H1 (cell line): ENCODE measurements at regions not wholly inside any gene's neighbourhood (a gene's known extent, or its start where the extent isn't known, plus 50 kb on each side); places are given as distances from the start of the nearest gene placed in this dataset.

Experiments
- CTCF ChIA-PET: fragments of 300-600 bp; sonication (Branson Sonifier 250); formaldehyde crosslinking; loops from one replicate; lab custom pipeline; 2021; ENCODE audit not compliant: partially characterized antibody; lab: Charles Lee
- POLR2A ChIA-PET: fragments of 300-600 bp; sonication (Branson Sonifier 250); formaldehyde crosslinking; loops from one replicate; lab custom pipeline; 2021; ENCODE audit warnings: inconsistent platforms; ENCODE audit not compliant: partially characterized antibody; lab: Charles Lee
- DNase-seq, 2 experiments: peaks; one replicate each; pipeline versions ENCODE4 v3.0.0 to v3.0.0-alpha.2; 2010 to 2022; ENCODE audit warnings: low spot score in 2 of 2, low read depth in 1 of 2, mixed read lengths in 1 of 2
- FAIRE-seq: peaks from 2 replicates; lab custom pipeline; 2011; peaks lifted over from hg19 to GRCh38; lab: Jason Lieb, UNC
- H2AFZ ChIP-seq: 2 replicates; pipeline ENCODE4 v1.8.1; 2012; ENCODE audit warnings: low read length, inconsistent platforms
- H2AK5ac ChIP-seq: 2 replicates; pipeline ENCODE4 v1.6.1; 2013; ENCODE audit warnings: low read depth, low read length
- H2BK120ac ChIP-seq: replicated peaks from 2 replicates; pipeline ENCODE3; 2013; ENCODE audit warnings: low read depth, low read length, inconsistent platforms
- H2BK12ac ChIP-seq: 2 replicates; pipeline ENCODE4 v1.6.1; 2013; ENCODE audit warnings: low read depth, low read length
- H2BK15ac ChIP-seq: 2 replicates; pipeline ENCODE4 v1.6.1; 2013; ENCODE audit warnings: low read length
- H2BK20ac ChIP-seq: 2 replicates; pipeline ENCODE4 v1.6.1; 2013; ENCODE audit warnings: low read length
- H2BK5ac ChIP-seq: 2 replicates; pipeline ENCODE4 v1.6.1; 2013; ENCODE audit warnings: low read depth, low read length
- H3K14ac ChIP-seq: 2 replicates; pipeline ENCODE4 v1.6.1; 2013; ENCODE audit warnings: inconsistent platforms; ENCODE audit not compliant: insufficient read length
- H3K18ac ChIP-seq: 2 replicates; pipeline ENCODE4 v1.6.1; 2013; ENCODE audit warnings: low read length; ENCODE audit errors: extremely low read depth
- H3K23ac ChIP-seq: 2 replicates; pipeline ENCODE4 v1.6.1; 2013; ENCODE audit warnings: inconsistent platforms; ENCODE audit not compliant: insufficient read length
- H3K23me2 ChIP-seq: 2 replicates; pipeline ENCODE4 v1.6.1; 2013; ENCODE audit warnings: low read depth, low read length
- H3K27ac ChIP-seq: 2 replicates; pipeline ENCODE4 v1.6.1; 2011; ENCODE audit warnings: low read depth, low read length, inconsistent platforms
- H3K27me3 ChIP-seq, 4 experiments: replicated peaks in 1 of 4; 1 replicate in 1 of 4; 2 replicates in 3 of 4; pipeline versions ENCODE4 v1.6.1 to v1.8.1; 2011 to 2013; ENCODE audit warnings: low read length in 3 of 4, mild to moderate bottlenecking in 3 of 4, inconsistent platforms in 2 of 4, mixed read lengths in 2 of 4, moderate library complexity in 1 of 4; ENCODE audit not compliant: control insufficient read depth in 3 of 4, insufficient read depth in 3 of 4; ENCODE audit errors: extremely low read depth in 1 of 4
- H3K36me3 ChIP-seq, 4 experiments: 2 replicates each; pipeline versions ENCODE4 v1.6.1 to v1.8.1; 2011 to 2013; ENCODE audit warnings: mild to moderate bottlenecking in 4 of 4, low read length in 3 of 4, moderate library complexity in 2 of 4, control low read depth in 1 of 4, inconsistent platforms in 1 of 4; ENCODE audit not compliant: insufficient read depth in 4 of 4, control insufficient read depth in 2 of 4
- H3K4ac ChIP-seq: replicated peaks from 2 replicates; pipeline ENCODE3; 2013; ENCODE audit warnings: low read length, low read depth, mixed read lengths, inconsistent platforms; ENCODE audit not compliant: insufficient read length
- H3K4me1 ChIP-seq, 4 experiments: replicated peaks in 1 of 4; 1 replicate in 1 of 4; 2 replicates in 3 of 4; pipeline versions ENCODE4 v1.6.1 to v1.8.1; 2011 to 2013; ENCODE audit warnings: low read length in 3 of 4, inconsistent platforms in 2 of 4, mixed read lengths in 1 of 4; ENCODE audit not compliant: insufficient read depth in 4 of 4, control insufficient read depth in 3 of 4
- H3K4me2 ChIP-seq, 2 experiments: 2 replicates each; pipeline versions ENCODE4 v1.6.1 to v1.8.1; 2011 to 2013; ENCODE audit warnings: low read depth in 2 of 2, low read length in 2 of 2, control low read depth in 1 of 2, inconsistent platforms in 1 of 2, mild to moderate bottlenecking in 1 of 2; ENCODE audit not compliant: insufficient read depth in 1 of 2
- H3K4me3 ChIP-seq, 4 experiments: fragments of 200-600, 300-600 bp in 1 of 4; sonication (generic), shearing (Covaris generic), sonication (Bioruptor Twin) in 1 of 4; 2 replicates each; pipeline versions ENCODE4 v1.5.1 to v1.8.1; 2011 to 2016; ENCODE audit warnings: low read length in 4 of 4, low read depth in 3 of 4, control low read depth in 2 of 4, inconsistent platforms in 2 of 4, mild to moderate bottlenecking in 2 of 4, mixed read lengths in 1 of 4, moderate library complexity in 1 of 4; ENCODE audit not compliant: insufficient read depth in 2 of 4; ENCODE audit errors: extremely low read depth in 1 of 4
- H3K56ac ChIP-seq: replicated peaks from 2 replicates; pipeline ENCODE3; 2013; ENCODE audit warnings: low read depth, mild to moderate bottlenecking, mixed read lengths, low read length, inconsistent platforms; ENCODE audit not compliant: insufficient read length
- H3K79me1 ChIP-seq: 2 replicates; pipeline ENCODE4 v1.6.1; 2013; ENCODE audit warnings: low read depth, low read length, control low read depth
- H3K79me2 ChIP-seq, 2 experiments: 2 replicates each; pipeline versions ENCODE4 v1.6.1 to v1.8.1; 2012 to 2013; ENCODE audit warnings: low read length in 2 of 2, mild to moderate bottlenecking in 2 of 2, inconsistent platforms in 1 of 2; ENCODE audit not compliant: insufficient read depth in 2 of 2, control insufficient read depth in 1 of 2
- H3K9ac ChIP-seq, 4 experiments: replicated peaks in 1 of 4; 1 replicate in 1 of 4; 2 replicates in 3 of 4; pipeline versions ENCODE4 v1.6.1 to v1.8.1; 2011 to 2013; ENCODE audit warnings: low read depth in 3 of 4, low read length in 3 of 4, control low read depth in 2 of 4, mild to moderate bottlenecking in 2 of 4, moderate library complexity in 2 of 4, inconsistent platforms in 1 of 4; ENCODE audit errors: extremely low read depth in 1 of 4
- H3K9me3 ChIP-seq, 2 experiments: 2 replicates each; pipeline versions ENCODE4 v1.6.1 to v1.8.1; 2012 to 2013; ENCODE audit warnings: mild to moderate bottlenecking in 2 of 2, moderate library complexity in 2 of 2, control low read depth in 1 of 2, inconsistent platforms in 1 of 2, low read depth in 1 of 2, low read length in 1 of 2, mixed read lengths in 1 of 2; ENCODE audit not compliant: insufficient read depth in 2 of 2
- H4K20me1 ChIP-seq, 2 experiments: replicated peaks in 1 of 2; 2 replicates each; pipeline versions ENCODE3 to v1.8.1; 2011 to 2013; ENCODE audit warnings: inconsistent platforms in 2 of 2, low read length in 2 of 2, mild to moderate bottlenecking in 1 of 2; ENCODE audit not compliant: insufficient read depth in 2 of 2, control insufficient read depth in 1 of 2
- H4K5ac ChIP-seq: 2 replicates; pipeline ENCODE4 v1.6.1; 2013; ENCODE audit warnings: low read length, low read depth, mixed read lengths, inconsistent platforms; ENCODE audit not compliant: insufficient read length
- H4K8ac ChIP-seq: 2 replicates; pipeline ENCODE4 v1.8.0; 2013; ENCODE audit warnings: mild to moderate bottlenecking, moderate library complexity, low read length, inconsistent platforms; ENCODE audit not compliant: insufficient read depth; ENCODE audit errors: extremely low read depth
- H4K91ac ChIP-seq: replicated peaks from 2 replicates; pipeline ENCODE3; 2013; ENCODE audit warnings: low read length, mixed read lengths, inconsistent platforms; ENCODE audit not compliant: insufficient read length
- HDAC2 ChIP-seq, 2 experiments: fragments of 300-600 bp in 1 of 2; sonication (generic) in 1 of 2; IDR thresholded peaks; 2 replicates each; pipeline ENCODE4 v1.6.1; 2011 to 2012; ENCODE audit warnings: low read depth in 2 of 2, low read length in 2 of 2, mild to moderate bottlenecking in 2 of 2, moderate library complexity in 2 of 2, borderline replicate concordance in 1 of 2, inconsistent platforms in 1 of 2
- RNF2 ChIP-seq: fragments of 200-900, 300-1000 bp; sonication (generic); IDR thresholded peaks from 2 replicates; pipeline ENCODE4 v1.7.1; 2016; ENCODE audit warnings: borderline replicate concordance, low read depth, mild to moderate bottlenecking, antibody characterized with exemption, low read length; ENCODE audit not compliant: poor library complexity, severe bottlenecking; ENCODE audit errors: missing control alignments
- SIX5 ChIP-seq: IDR thresholded peaks from 2 replicates; pipeline ENCODE4 v1.6.1; 2011; ENCODE audit warnings: mild to moderate bottlenecking, low read depth, low read length
- WGBS, 2 experiments: shearing (Covaris generic) in 1 of 2; methylation state at CpG; one replicate each; pipeline versions ENCODE4 v1.1.6 to v1.1.7; 2013 to 2015; ENCODE audit warnings: low lambda C conversion rate in 2 of 2, mixed read lengths in 2 of 2, inconsistent platforms in 1 of 2, low coverage in 1 of 2, missing lambda C conversion rate in 1 of 2; ENCODE audit not compliant: insufficient replicate concordance in 2 of 2, insufficient coverage in 1 of 2, insufficient read length in 1 of 2; ENCODE audit errors: extremely low coverage in 1 of 2, missing lambda C conversion rate in 1 of 2; 5-methylcytosine and 5-hydroxymethylcytosine counted together

- Histone ChIP-seq H3K4me3 (no peak overlapping the region), H3K4me2 (no peak overlapping the region), H3K9me3 (no peaks in the 10 kb centered on the region), H3K18ac (no peak overlapping the region), H3K56ac (no peak overlapping the region), H2BK12ac (no peak overlapping the region), H3K4ac (no peak overlapping the region), H3K36me3 (no peaks in the 10 kb centered on the region), H3K9ac (no peak overlapping the region), H4K5ac (no peak overlapping the region), H3K79me1 (no peaks in the 10 kb centered on the region), H2BK5ac (no peak overlapping the region), H3K79me2 (no peaks in the 10 kb centered on the region), H4K91ac (no peak overlapping the region), H3K27ac (no peak overlapping the region), H2AK5ac (no peak overlapping the region), H3K14ac (no peak overlapping the region), H3K27me3 (no peaks in the 10 kb centered on the region), H4K20me1 (no peaks in the 10 kb centered on the region), H3K23ac (no peak overlapping the region), H2BK20ac (no peak overlapping the region), H3K23me2 (no peaks in the 10 kb centered on the region), H4K8ac (no peak overlapping the region), H2BK15ac (no peak overlapping the region), H2BK120ac (no peak overlapping the region), H2AFZ (peak overlapping the region; percentile 8; the same call in 1 of the 2 replicates), H3K4me1 (no peaks in the 10 kb centered on the region)
- ChIA-PET CTCF (no interaction called here), POLR2A (no interaction called here)
- no peak for TF ChIP-seq SIX5
- TF ChIP-seq HDAC2 (IDR thresholded peaks at IDR 0.05; ENCODE audit: borderline replicate concordance in 1 of 2, low read depth in 2 of 2, low read length in 2 of 2), result no peak
- no peak for TF ChIP-seq RNF2
- DNase-seq (no peak), FAIRE-seq (no peak)
- 98% methylated on average over 3 of the region's 3 CpGs; no CpG with 5 or more reads in 1 of the 2 experiments for WGBS, 2 experiments
Measured at GRCh38 chr7:49264530-49264929, 340.2 kb downstream of the CDC14C start.
